Endothelial cell of umbilical vein (primary cell): ENCODE measurements at regions not wholly inside any gene's neighbourhood (a gene's known extent, or its start where the extent isn't known, plus 50 kb on each side); places are given as distances from the start of the nearest gene placed in this dataset.

ENCODE experiments used
- BruUV-seq: library from RNA; stranded (reverse); fragments of 400-500 nt; replicated peaks from 2 replicates; lab custom pipeline; 2021; lab: Mats Ljungman, UMichigan
- CTCF ChIA-PET: fragments of 300-600, 350-600 bp; sonication (Branson Sonifier 250); formaldehyde crosslinking; loops from one replicate; lab custom pipeline; 2021; ENCODE audit warnings: antibody characterized with exemption, inconsistent platforms; lab: Charles Lee
- POLR2A ChIA-PET: fragments of 300-600, 350-600 bp; sonication (Branson Sonifier 250); formaldehyde crosslinking; loops from one replicate; lab custom pipeline; 2021; ENCODE audit warnings: antibody characterized with exemption, inconsistent platforms; lab: Charles Lee
- DNase-seq: peaks from one replicate; pipeline ENCODE4 v3.0.0-alpha.2; 2011; ENCODE audit warnings: low read depth, low spot score
- FAIRE-seq: peaks from 2 replicates; lab custom pipeline; 2011; peaks lifted over from hg19 to GRCh38; lab: Jason Lieb, UNC
- H2AFZ ChIP-seq: 2 replicates; pipeline ENCODE4 v1.6.0; 2012; ENCODE audit warnings: low read depth, low read length, control low read depth, inconsistent platforms
- H3K27ac ChIP-seq: 2 replicates; pipeline ENCODE4 v1.5.1; 2011; ENCODE audit warnings: low read depth, mild to moderate bottlenecking, control low read depth, low read length, moderate library complexity; ENCODE audit not compliant: insufficient read depth
- H3K27me3 ChIP-seq, 2 experiments: 2 replicates each; pipeline versions ENCODE4 v1.6.0 to v1.6.1; 2011; ENCODE audit warnings: low read length in 2 of 2, mixed read lengths in 1 of 2; ENCODE audit not compliant: control insufficient read depth in 2 of 2, insufficient read depth in 2 of 2
- H3K36me3 ChIP-seq, 2 experiments: 2 replicates in 1 of 2; 3 replicates in 1 of 2; pipeline ENCODE4 v1.5.1; 2011; ENCODE audit warnings: low read length in 2 of 2, mild to moderate bottlenecking in 1 of 2, moderate library complexity in 1 of 2; ENCODE audit not compliant: control insufficient read depth in 2 of 2, insufficient read depth in 2 of 2; ENCODE audit errors: extremely low read depth in 1 of 2
- H3K4me1 ChIP-seq: 3 replicates; pipeline ENCODE4 v1.5.1; 2011; ENCODE audit warnings: mild to moderate bottlenecking, low read length; ENCODE audit not compliant: control insufficient read depth, insufficient read depth; ENCODE audit errors: extremely low read depth
- H3K4me2 ChIP-seq: 2 replicates; pipeline ENCODE4 v1.6.1; 2011; ENCODE audit warnings: low read length, control low read depth, mixed read lengths; ENCODE audit not compliant: insufficient read depth
- H3K4me3 ChIP-seq, 3 experiments: fragments of 200-600 bp in 1 of 3; sonication (generic), shearing (Covaris generic) in 1 of 3; replicated peaks in 1 of 3; 2 replicates each; pipeline ENCODE4 v1.5.1; 2011 to 2016; ENCODE audit warnings: control low read depth in 3 of 3, low read length in 3 of 3, mild to moderate bottlenecking in 2 of 3, inconsistent platforms in 1 of 3, low read depth in 1 of 3, moderate library complexity in 1 of 3; ENCODE audit not compliant: insufficient read depth in 1 of 3
- H3K79me2 ChIP-seq: 2 replicates; pipeline ENCODE4 v1.6.0; 2012; ENCODE audit warnings: low read length, inconsistent platforms; ENCODE audit not compliant: control insufficient read depth, insufficient read depth
- H3K9ac ChIP-seq: replicated peaks from 2 replicates; pipeline ENCODE3; 2011; ENCODE audit warnings: low read length, control low read depth; ENCODE audit not compliant: insufficient read depth; ENCODE audit errors: extremely low read depth
- H3K9me1 ChIP-seq: replicated peaks from 3 replicates; pipeline ENCODE4 v1.6.0; 2011; ENCODE audit warnings: mild to moderate bottlenecking, low read length; ENCODE audit not compliant: control insufficient read depth, insufficient read depth; ENCODE audit errors: extremely low read depth
- H3K9me3 ChIP-seq: replicated peaks from 2 replicates; pipeline ENCODE4 v1.5.1; 2012; ENCODE audit warnings: low read length, inconsistent platforms; ENCODE audit not compliant: control insufficient read depth, insufficient read depth
- H4K20me1 ChIP-seq: replicated peaks from 2 replicates; pipeline ENCODE3; 2011; ENCODE audit warnings: mild to moderate bottlenecking, low read length; ENCODE audit not compliant: control insufficient read depth, insufficient read depth; ENCODE audit errors: extremely low read depth
- EZH2 ChIP-seq: IDR thresholded peaks from 2 replicates; pipeline ENCODE4 v1.6.1; 2012; ENCODE audit warnings: borderline replicate concordance, low read depth, mild to moderate bottlenecking, moderate library complexity, low read length, inconsistent platforms; ENCODE audit not compliant: severe bottlenecking
- FOS ChIP-seq: IDR thresholded peaks from 2 replicates; pipeline ENCODE4 v1.6.1; 2011; ENCODE audit warnings: mild to moderate bottlenecking, low read length, moderate library complexity, borderline replicate concordance; ENCODE audit not compliant: insufficient read depth
- GATA2 ChIP-seq: IDR thresholded peaks from 2 replicates; pipeline ENCODE4 v1.7.0; 2011; ENCODE audit warnings: low read depth, mild to moderate bottlenecking, moderate library complexity, mixed read lengths, low read length; ENCODE audit not compliant: insufficient read length, insufficient read depth
- JUN ChIP-seq: IDR thresholded peaks from 2 replicates; pipeline ENCODE4 v1.6.1; 2011; ENCODE audit warnings: borderline replicate concordance, low read depth; ENCODE audit not compliant: insufficient read length, insufficient read depth
- MAX ChIP-seq: IDR thresholded peaks from 2 replicates; pipeline ENCODE4 v1.6.1; 2011; ENCODE audit not compliant: insufficient read depth, insufficient read length
- MYC ChIP-seq: IDR thresholded peaks from one replicate; pipeline ENCODE4 v1.6.1; 2011; ENCODE audit warnings: mild to moderate bottlenecking, low read depth, low read length
- POLR2A ChIP-seq: IDR thresholded peaks from 2 replicates; pipeline ENCODE4 v1.6.1; 2012; ENCODE audit warnings: low read depth, mild to moderate bottlenecking, control low read depth, low read length
- POLR2AphosphoS5 ChIP-seq: IDR thresholded peaks from 2 replicates; pipeline ENCODE4 v1.6.1; 2012; ENCODE audit warnings: low read depth, mild to moderate bottlenecking, control low read depth, low read length, moderate library complexity; ENCODE audit not compliant: insufficient read depth
- dilution Hi-C: fragments of 300-500 bp; cut with MboI; formaldehyde crosslinking; loops from one replicate; pipeline ENCODE4 v1.15.0; 2019; ENCODE audit warnings: low sequenced_read_pairs; ENCODE audit not compliant: extremely low pct_ligation_motif_present
- intact Hi-C: fragments of 100-400 bp; cut with micrococcal nuclease; formaldehyde crosslinking; loops from one replicate; pipeline ENCODE4 v1.10.0; 2022
- TF ChIP-seq, protein P1 (sequence below), 2 donors: IDR thresholded peaks; 1 replicate in 1 of 2; 2 replicates in 1 of 2; pipeline ENCODE4 v1.5.1; 2011; ENCODE audit warnings: low read length in 2 of 2, mild to moderate bottlenecking in 2 of 2, moderate library complexity in 2 of 2, control low read depth in 1 of 2, inconsistent platforms in 1 of 2, low read depth in 1 of 2; ENCODE audit not compliant: insufficient read depth in 1 of 2; ENCODE audit errors: extremely low read depth in 1 of 2

DNA sequence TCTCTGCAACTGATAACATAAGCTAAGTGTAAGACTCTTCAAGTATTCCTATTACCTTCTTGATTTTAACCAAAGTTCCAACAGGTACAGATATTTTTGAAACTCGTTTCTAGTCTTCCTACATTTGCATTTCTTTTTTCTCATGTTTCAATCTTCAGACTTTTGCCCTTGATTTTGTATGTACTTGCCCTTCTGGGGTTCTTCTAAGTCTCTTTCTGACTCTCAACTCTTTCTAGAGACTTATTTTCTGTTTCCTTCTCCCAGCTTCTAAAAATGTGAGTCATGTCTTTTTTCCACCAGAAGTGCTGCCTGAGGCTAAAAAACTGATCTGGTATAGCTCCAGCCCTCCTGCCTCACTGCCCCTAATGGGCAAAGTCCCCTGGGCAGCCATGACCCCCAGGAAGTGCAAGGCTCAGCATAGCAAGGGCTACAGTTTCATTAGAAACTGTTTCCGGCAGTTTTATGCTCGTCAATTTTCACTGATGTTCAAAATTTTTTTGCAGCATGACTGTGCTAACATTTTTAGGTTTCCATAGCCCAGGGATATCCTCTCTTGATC lies 265.9 kb downstream of the SEC16B start:
- no peak for DNase-seq

More for the DNA sequence above, 265.9 kb downstream of the SEC16B start:
- H3K4me3 ChIP-seq: no peak overlapping the region
- ChIA-PET CTCF (no interaction called here), POLR2A (no interaction called here)
- H3K36me3 ChIP-seq: no peaks in the 10 kb centered on the region
- BruUV-seq: no TSS peak
- no peak overlapping the region for H3K9ac ChIP-seq
- intact Hi-C loops (no loop called here), dilution Hi-C loops (no loop called here)
- TF ChIP-seq POLR2AphosphoS5 (no peak), POLR2A (no peak), FOS (no peak), JUN (no peak), MAX (no peak), MYC (no peak), GATA2 (no peak), EZH2 (no peak)
- TF ChIP-seq, protein P1, sequence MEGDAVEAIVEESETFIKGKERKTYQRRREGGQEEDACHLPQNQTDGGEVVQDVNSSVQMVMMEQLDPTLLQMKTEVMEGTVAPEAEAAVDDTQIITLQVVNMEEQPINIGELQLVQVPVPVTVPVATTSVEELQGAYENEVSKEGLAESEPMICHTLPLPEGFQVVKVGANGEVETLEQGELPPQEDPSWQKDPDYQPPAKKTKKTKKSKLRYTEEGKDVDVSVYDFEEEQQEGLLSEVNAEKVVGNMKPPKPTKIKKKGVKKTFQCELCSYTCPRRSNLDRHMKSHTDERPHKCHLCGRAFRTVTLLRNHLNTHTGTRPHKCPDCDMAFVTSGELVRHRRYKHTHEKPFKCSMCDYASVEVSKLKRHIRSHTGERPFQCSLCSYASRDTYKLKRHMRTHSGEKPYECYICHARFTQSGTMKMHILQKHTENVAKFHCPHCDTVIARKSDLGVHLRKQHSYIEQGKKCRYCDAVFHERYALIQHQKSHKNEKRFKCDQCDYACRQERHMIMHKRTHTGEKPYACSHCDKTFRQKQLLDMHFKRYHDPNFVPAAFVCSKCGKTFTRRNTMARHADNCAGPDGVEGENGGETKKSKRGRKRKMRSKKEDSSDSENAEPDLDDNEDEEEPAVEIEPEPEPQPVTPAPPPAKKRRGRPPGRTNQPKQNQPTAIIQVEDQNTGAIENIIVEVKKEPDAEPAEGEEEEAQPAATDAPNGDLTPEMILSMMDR (IDR thresholded peaks at IDR 0.05; ENCODE audit: extremely low read depth in 1 of 2, insufficient read depth in 1 of 2, low read depth in 1 of 2, low read length in 2 of 2): no peak
- no peaks in the 10 kb centered on the region for H3K27me3 ChIP-seq
- no peaks in the 10 kb centered on the region for H4K20me1 ChIP-seq
- no peaks in the 10 kb centered on the region for H3K9me1 ChIP-seq
- no peaks in the 10 kb centered on the region for H3K4me1 ChIP-seq
- no peak overlapping the region for H3K27ac ChIP-seq
- H2AFZ ChIP-seq: no peak overlapping the region
- no peak overlapping the region for H3K4me2 ChIP-seq
- FAIRE-seq: no peak
- no peaks in the 10 kb centered on the region for H3K79me2 ChIP-seq
- H3K9me3 ChIP-seq: no peaks in the 10 kb centered on the region
